Colonic mucosa (tissue), 4 donors: ENCODE measurements at regions not wholly inside any gene's neighbourhood (a gene's known extent, or its start where the extent isn't known, plus 50 kb on each side); places are given as distances from the start of the nearest gene placed in this dataset.

ENCODE experiments used
- DNase-seq: peaks from one replicate; pipeline ENCODE4 v3.0.0-alpha.2; 2020
- H3K27ac ChIP-seq: fragments of 200-600 bp; one replicate; pipeline ENCODE4 v1.8.0; 2021
- H3K27me3 ChIP-seq: fragments of 200-600 bp; one replicate; pipeline ENCODE4 v1.8.0; 2021
- H3K36me3 ChIP-seq: fragments of 200-600 bp; one replicate; pipeline ENCODE4 v1.8.0; 2021
- H3K4me1 ChIP-seq: fragments of 200-600 bp; one replicate; pipeline ENCODE4 v1.8.0; 2021; ENCODE audit warnings: mild to moderate bottlenecking
- H3K4me3 ChIP-seq: fragments of 200-600 bp; one replicate; pipeline ENCODE4 v1.8.0; 2021
- H3K9ac ChIP-seq, 2 donors: one replicate each; pipeline ENCODE4 v1.7.0; 2013; ENCODE audit warnings: control low read depth in 2 of 2, low read depth in 2 of 2, low read length in 2 of 2
- H3K9me3 ChIP-seq: fragments of 200-600 bp; one replicate; pipeline ENCODE4 v1.8.0; 2021
- CTCF ChIP-seq: fragments of 200-600 bp; IDR thresholded peaks from one replicate; pipeline ENCODE4 v1.8.0; 2022; ENCODE audit warnings: antibody characterized with exemption, mild to moderate bottlenecking
- intact Hi-C: fragments of 100-400 bp; cut with DNase I; formaldehyde crosslinking; loops from one replicate; pipeline ENCODE4 v1.14.1; 2022
- donor health status: healthy.
- donor health status: DM: no; HTN: no; CAD: no.
- donor health status: DM: no; HTN: no; CAD: no.

GRCh38 chr20:11778206-11778570, 139.5 kb upstream of the BTBD3 start:
- no peak for TF ChIP-seq CTCF
- intact Hi-C loops, result no loop called here
- DNase-seq, result no peak
- H3K27ac ChIP-seq, result no peak overlapping the region
- no peaks in the 10 kb centered on the region for H3K4me1 ChIP-seq
- H3K36me3 ChIP-seq, result no peaks in the 10 kb centered on the region
- no peaks in the 10 kb centered on the region for H3K27me3 ChIP-seq
- no peak overlapping the region for H3K4me3 ChIP-seq
- no peak overlapping the region for H3K9ac ChIP-seq
- no peaks in the 10 kb centered on the region for H3K9me3 ChIP-seq

GRCh38 chr20:11780765-11781369, 136.8 kb upstream of the BTBD3 start:
- DNase-seq, result no peak
- TF ChIP-seq CTCF, result no peak
- no peak overlapping the region for H3K27ac ChIP-seq
- H3K9ac ChIP-seq, result no peak overlapping the region
- H3K4me1 ChIP-seq, result no peaks in the 10 kb centered on the region
- H3K9me3 ChIP-seq, result no peaks in the 10 kb centered on the region
- no peaks in the 10 kb centered on the region for H3K36me3 ChIP-seq
- intact Hi-C loops, result no loop called here
- no peaks in the 10 kb centered on the region for H3K27me3 ChIP-seq
- no peak overlapping the region for H3K4me3 ChIP-seq

GRCh38 chr20:11783102-11783850, 134.4 kb upstream of the BTBD3 start:
- Histone ChIP-seq H3K36me3 (no peaks in the 10 kb centered on the region), H3K27ac (no peak overlapping the region), H3K27me3 (no peaks in the 10 kb centered on the region), H3K9ac (no peak overlapping the region), H3K9me3 (no peaks in the 10 kb centered on the region), H3K4me1 (no peaks in the 10 kb centered on the region), H3K4me3 (no peak overlapping the region)
- intact Hi-C loops, result no loop called here
- no peak for DNase-seq
- TF ChIP-seq CTCF, result no peak

- no peak for TF ChIP-seq CTCF
- no peaks in the 10 kb centered on the region for H3K9me3 ChIP-seq
- DNase-seq, result no peak
- intact Hi-C loops, result no loop called here
- H3K4me1 ChIP-seq, result no peaks in the 10 kb centered on the region
- no peaks in the 10 kb centered on the region for H3K27me3 ChIP-seq
- no peak overlapping the region for H3K4me3 ChIP-seq
- no peak overlapping the region for H3K9ac ChIP-seq
- H3K36me3 ChIP-seq, result no peaks in the 10 kb centered on the region
- no peak overlapping the region for H3K27ac ChIP-seq
These were observed 131.7 kb upstream of the BTBD3 start for GRCh38 chr20:11785885-11786507.

GRCh38 chr20:11790046-11790445, 127.6 kb upstream of the BTBD3 start:
- Histone ChIP-seq H3K27me3 (no peaks in the 10 kb centered on the region), H3K27ac (no peak overlapping the region), H3K4me3 (no peak overlapping the region), H3K9ac (no peak overlapping the region), H3K4me1 (no peaks in the 10 kb centered on the region), H3K36me3 (no peaks in the 10 kb centered on the region), H3K9me3 (no peaks in the 10 kb centered on the region)
- no peak for TF ChIP-seq CTCF
- DNase-seq, result no peak
- intact Hi-C loops, result no loop called here
